SK-N-MC (cell line): ENCODE measurements at regions not wholly inside any gene's neighbourhood (a gene's known extent, or its start where the extent isn't known, plus 50 kb on each side); places are given as distances from the start of the nearest gene placed in this dataset.

Source experiments
- EZH2 ChIP-seq: fragments of 200-600 bp; sonication (generic); IDR thresholded peaks from one replicate; pipeline ENCODE4 v1.6.1; 2017; ENCODE audit warnings: antibody characterized with exemption
- FOXP2 ChIP-seq: optimal IDR thresholded peaks from 2 replicates; pipeline ENCODE3; 2011; ENCODE audit warnings: mild to moderate bottlenecking, moderate library complexity; ENCODE audit not compliant: insufficient read depth; ENCODE audit errors: extremely low read length, control extremely low read depth
- POLR2AphosphoS5 ChIP-seq: IDR thresholded peaks from 2 replicates; pipeline ENCODE4 v1.6.1; 2012; ENCODE audit warnings: mild to moderate bottlenecking, low read depth, low read length, borderline replicate concordance

DNA sequence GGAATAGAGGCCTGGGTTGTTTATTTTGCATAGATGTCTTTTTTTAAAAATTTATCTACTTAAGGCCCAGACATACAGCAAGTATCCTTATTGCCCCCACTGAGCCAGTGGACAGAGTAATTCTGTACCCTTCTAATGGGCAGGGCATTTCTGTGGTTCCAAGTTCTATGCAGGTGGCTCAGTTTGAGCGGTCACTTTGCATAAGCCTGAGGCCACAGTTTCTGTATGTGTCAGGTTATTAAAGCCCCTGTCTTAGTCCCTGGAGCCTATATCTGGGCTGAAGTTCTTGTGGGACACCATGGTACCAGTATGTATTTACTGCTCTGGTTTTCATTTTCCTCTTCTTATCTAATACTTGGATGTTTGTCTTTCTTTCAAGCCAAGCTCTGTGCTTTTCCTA, 168.8 kb downstream of the MID1IP1 start:
- TF ChIP-seq EZH2, result no peak
- no peak for TF ChIP-seq POLR2AphosphoS5
- no peak for TF ChIP-seq FOXP2
